Esophagus muscularis mucosa (tissue), 3 donors: ENCODE measurements at regions not wholly inside any gene's neighbourhood (a gene's known extent, or its start where the extent isn't known, plus 50 kb on each side); places are given as distances from the start of the nearest gene placed in this dataset.

Experiments
- POLR2A ChIP-seq: fragments of 450-650 bp; IDR thresholded peaks from one replicate; pipeline ENCODE4 v1.6.1; 2017; ENCODE audit warnings: antibody characterized with exemption, moderate library complexity, mild to moderate bottlenecking, low read depth
- TF ChIP-seq, protein P1 (sequence below), 3 experiments: fragments of 200-600 bp in 2 of 3; fragments of 450-650 bp in 1 of 3; sonication (generic) in 2 of 3; IDR thresholded peaks; one replicate each; pipeline ENCODE4 v1.5.1; 2017 to 2019; ENCODE audit warnings: antibody characterized with exemption in 3 of 3, mild to moderate bottlenecking in 2 of 3, moderate library complexity in 1 of 3

DNA sequence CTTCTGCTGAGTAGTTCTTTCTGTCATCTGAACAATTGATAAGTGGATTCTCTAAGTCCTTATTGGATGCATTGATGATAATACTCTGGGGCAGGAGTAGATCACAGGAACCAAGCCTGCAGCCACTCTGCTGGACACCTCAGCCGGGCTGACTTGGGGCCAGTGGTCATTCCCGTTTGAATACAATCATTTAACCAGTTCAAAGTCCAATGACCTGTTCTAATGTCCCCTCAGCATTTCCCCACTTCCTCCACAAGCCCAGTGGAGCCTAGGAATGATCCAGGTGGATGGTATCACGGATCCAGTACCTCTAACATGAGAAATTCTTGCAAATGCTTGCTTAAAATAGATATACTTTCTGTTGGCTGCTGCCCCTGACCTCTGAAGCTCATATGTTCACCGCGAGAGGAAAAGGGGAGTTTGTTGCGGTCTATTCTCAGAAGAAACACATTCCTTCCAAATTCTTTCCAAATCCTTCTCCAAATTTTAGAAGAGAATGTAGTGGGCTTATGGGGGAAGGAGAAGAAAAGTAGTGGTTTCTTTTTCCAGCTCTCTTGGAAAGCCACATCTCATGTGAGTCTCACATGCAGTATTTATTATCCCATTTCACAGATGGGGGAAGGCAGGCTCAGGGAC is 170.9 kb downstream of the INHBB start:
- TF ChIP-seq POLR2A = no peak
- TF ChIP-seq, protein P1, sequence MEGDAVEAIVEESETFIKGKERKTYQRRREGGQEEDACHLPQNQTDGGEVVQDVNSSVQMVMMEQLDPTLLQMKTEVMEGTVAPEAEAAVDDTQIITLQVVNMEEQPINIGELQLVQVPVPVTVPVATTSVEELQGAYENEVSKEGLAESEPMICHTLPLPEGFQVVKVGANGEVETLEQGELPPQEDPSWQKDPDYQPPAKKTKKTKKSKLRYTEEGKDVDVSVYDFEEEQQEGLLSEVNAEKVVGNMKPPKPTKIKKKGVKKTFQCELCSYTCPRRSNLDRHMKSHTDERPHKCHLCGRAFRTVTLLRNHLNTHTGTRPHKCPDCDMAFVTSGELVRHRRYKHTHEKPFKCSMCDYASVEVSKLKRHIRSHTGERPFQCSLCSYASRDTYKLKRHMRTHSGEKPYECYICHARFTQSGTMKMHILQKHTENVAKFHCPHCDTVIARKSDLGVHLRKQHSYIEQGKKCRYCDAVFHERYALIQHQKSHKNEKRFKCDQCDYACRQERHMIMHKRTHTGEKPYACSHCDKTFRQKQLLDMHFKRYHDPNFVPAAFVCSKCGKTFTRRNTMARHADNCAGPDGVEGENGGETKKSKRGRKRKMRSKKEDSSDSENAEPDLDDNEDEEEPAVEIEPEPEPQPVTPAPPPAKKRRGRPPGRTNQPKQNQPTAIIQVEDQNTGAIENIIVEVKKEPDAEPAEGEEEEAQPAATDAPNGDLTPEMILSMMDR (IDR thresholded peaks at IDR 0.05) = no peak
